HepG2 (cell line): ENCODE measurements at regions not wholly inside any gene's neighbourhood (a gene's known extent, or its start where the extent isn't known, plus 50 kb on each side); places are given as distances from the start of the nearest gene placed in this dataset.

Source experiments
- CBX5 ChIP-seq: sonication (generic); formaldehyde crosslinking; IDR thresholded peaks from 2 replicates; pipeline ENCODE4 v1.4.0; 2020; ENCODE audit warnings: missing genetic modification reagents, borderline replicate concordance
- CCAR2 ChIP-seq: fragments of 200-400 bp; formaldehyde crosslinking; optimal IDR thresholded peaks from 2 replicates; pipeline ENCODE3; 2018; ENCODE audit warnings: low read depth, mild to moderate bottlenecking, low read length, moderate library complexity
- LRRFIP1 ChIP-seq: sonication (generic); formaldehyde crosslinking; conservative IDR thresholded peaks from 2 replicates; pipeline ENCODE4 v1.4.0; 2020; ENCODE audit warnings: missing genetic modification reagents
- MLLT10 ChIP-seq: sonication (generic); formaldehyde crosslinking; IDR thresholded peaks from 2 replicates; pipeline ENCODE4 v1.4.0; 2020; ENCODE audit warnings: missing genetic modification reagents
- MLXIP ChIP-seq: sonication (generic); formaldehyde crosslinking; IDR thresholded peaks from 2 replicates; pipeline ENCODE4 v1.9.0; 2021; ENCODE audit warnings: missing genetic modification reagents, borderline replicate concordance
- NCOA2 ChIP-seq: sonication (generic); formaldehyde crosslinking; IDR thresholded peaks from 2 replicates; pipeline ENCODE4 v1.8.0; 2022; ENCODE audit warnings: inconsistent platforms
- NFKB2 ChIP-seq: sonication (generic); formaldehyde crosslinking; IDR thresholded peaks from 2 replicates; pipeline ENCODE4 v1.4.0; 2020; ENCODE audit warnings: missing genetic modification reagents, borderline replicate concordance
- POGK ChIP-seq: sonication (generic); formaldehyde crosslinking; conservative IDR thresholded peaks from 2 replicates; pipeline ENCODE4 v1.8.0; 2022; ENCODE audit warnings: mild to moderate bottlenecking, moderate library complexity, missing genetic modification reagents
- REXO4 ChIP-seq: sonication (generic); formaldehyde crosslinking; IDR thresholded peaks from 2 replicates; pipeline ENCODE4 v1.8.0; 2022; ENCODE audit warnings: missing genetic modification reagents, mild to moderate bottlenecking, borderline replicate concordance
- SP140L ChIP-seq: sonication (generic); formaldehyde crosslinking; IDR thresholded peaks from 2 replicates; pipeline ENCODE4 v1.4.0; 2020; ENCODE audit warnings: missing genetic modification reagents, borderline replicate concordance
- ZC3H13 ChIP-seq: sonication (generic); formaldehyde crosslinking; IDR thresholded peaks from 2 replicates; pipeline ENCODE4 v1.8.1; 2023; ENCODE audit warnings: mild to moderate bottlenecking, missing genetic modification reagents, moderate library complexity
- ZIK1 ChIP-seq: sonication (generic); formaldehyde crosslinking; IDR thresholded peaks from 2 replicates; pipeline ENCODE4 v1.5.0; 2020; ENCODE audit warnings: mild to moderate bottlenecking, low read depth, missing genetic modification reagents, borderline replicate concordance
- ZNF263 ChIP-seq: sonication (generic); formaldehyde crosslinking; IDR thresholded peaks from 2 replicates; pipeline ENCODE4 v1.4.0; 2020; ENCODE audit warnings: missing genetic modification reagents
- ZNF30 ChIP-seq: sonication (generic); formaldehyde crosslinking; IDR thresholded peaks from 2 replicates; pipeline ENCODE4 v1.5.0; 2020; ENCODE audit warnings: mild to moderate bottlenecking, missing genetic modification reagents
- ZNF441 ChIP-seq: sonication (generic); formaldehyde crosslinking; IDR thresholded peaks from 2 replicates; pipeline ENCODE4 v1.7.0; 2021; ENCODE audit warnings: missing genetic modification reagents, borderline replicate concordance
- ZNF451 ChIP-seq: sonication (generic); formaldehyde crosslinking; IDR thresholded peaks from 2 replicates; pipeline ENCODE4 v1.5.0; 2020; ENCODE audit warnings: mild to moderate bottlenecking, missing genetic modification reagents
- ZNF512 ChIP-seq: sonication (generic); formaldehyde crosslinking; IDR thresholded peaks from 2 replicates; pipeline ENCODE4 v1.4.0; 2020; ENCODE audit warnings: mild to moderate bottlenecking, missing genetic modification reagents
- ZNF564 ChIP-seq: sonication (generic); formaldehyde crosslinking; IDR thresholded peaks from 2 replicates; pipeline ENCODE4 v1.8.1; 2023; ENCODE audit warnings: mild to moderate bottlenecking, missing genetic modification reagents
- ZNF839 ChIP-seq: sonication (generic); formaldehyde crosslinking; IDR thresholded peaks from 2 replicates; pipeline ENCODE4 v1.4.0; 2020; ENCODE audit warnings: missing genetic modification reagents, mild to moderate bottlenecking, borderline replicate concordance

GRCh38 chr16:81181013-81181720 is 57.3 kb upstream of the BCO1 start (continued):
- TF ChIP-seq MLXIP (CRISPR knock-in tag): no peak
- no peak for TF ChIP-seq ZNF564
- TF ChIP-seq ZNF451 (CRISPR knock-in tag): no peak
- 0 out of 2 replicates have a peak, but pooled peaks have one; percentile 28 for TF ChIP-seq NFKB2 (CRISPR knock-in tag)
- TF ChIP-seq NCOA2 (CRISPR knock-in tag): peak; percentile 53
- TF ChIP-seq ZIK1: no peak
- TF ChIP-seq MLLT10 (CRISPR knock-in tag): no peak
- TF ChIP-seq ZNF512 (CRISPR knock-in tag): no peak
- TF ChIP-seq REXO4: no peak
- peak; percentile 49; the same call in 1 of the 2 replicates for TF ChIP-seq ZNF441 (CRISPR knock-in tag)
- TF ChIP-seq ZNF263: peak; percentile 48; the same call in 1 of the 2 replicates
- no peak for TF ChIP-seq SP140L (CRISPR knock-in tag)
- 0 out of 2 replicates have a peak, but pooled peaks have one; percentile 41 for TF ChIP-seq POGK
- TF ChIP-seq CBX5 (CRISPR knock-in tag): 0 out of 2 replicates have a peak, but pooled peaks have one; percentile 15
- TF ChIP-seq CCAR2: no peak
- no peak for TF ChIP-seq ZC3H13 (CRISPR knock-in tag)
- no peak for TF ChIP-seq LRRFIP1
- no peak for TF ChIP-seq ZNF30 (CRISPR knock-in tag)
- TF ChIP-seq ZNF839 (CRISPR knock-in tag): no peak
